ENCODE measurements at regions not wholly inside any gene's neighbourhood (a gene's known extent, or its start where the extent isn't known, plus 50 kb on each side); places are given as distances from the start of the nearest gene placed in this dataset.

- Histone ChIP-seq H2AFZ (ENCODE audit: low read depth) (no peak overlapping the region), H3K36me3 (ENCODE audit: insufficient read depth) (no peaks in the 10 kb centered on the region), H3K27ac (no peak overlapping the region), H3K4me2 (no peak overlapping the region), H3K9ac (no peak overlapping the region), H3K4me1 (ENCODE audit: low read depth, poor library complexity, severe bottlenecking) (no peaks in the 10 kb centered on the region), H3K4me3 (IDR thresholded peaks at IDR 0.05; ENCODE audit: insufficient read depth, low read depth, low read length) (no peak overlapping the region), H3K27me3 (ENCODE audit: insufficient read depth, low read depth) (no peaks in the 10 kb centered on the region), H3K79me2 (ENCODE audit: insufficient read depth, low read depth) (no peaks in the 10 kb centered on the region), H4K20me1 (ENCODE audit: insufficient read depth) (no peaks in the 10 kb centered on the region)
- no peak for TF ChIP-seq CTCF (conservative IDR thresholded peaks at IDR 0.05; ENCODE audit: low read depth, low read length)
Measured at GRCh38 chr3:170643831-170644230, 58.0 kb upstream of the SLC7A14 start.

- Histone ChIP-seq H3K27me3 (ENCODE audit: insufficient read depth, low read depth) (no peaks in the 10 kb centered on the region), H3K4me2 (no peak overlapping the region), H3K79me2 (ENCODE audit: insufficient read depth, low read depth) (no peaks in the 10 kb centered on the region), H3K4me1 (ENCODE audit: low read depth, poor library complexity, severe bottlenecking) (no peaks in the 10 kb centered on the region), H3K9ac (no peak overlapping the region), H2AFZ (ENCODE audit: low read depth) (no peak overlapping the region), H3K27ac (no peak overlapping the region), H3K4me3 (IDR thresholded peaks at IDR 0.05; ENCODE audit: insufficient read depth, low read depth, low read length) (no peak overlapping the region), H3K36me3 (ENCODE audit: insufficient read depth) (no peaks in the 10 kb centered on the region), H4K20me1 (ENCODE audit: insufficient read depth) (no peaks in the 10 kb centered on the region)
- no peak for TF ChIP-seq CTCF (conservative IDR thresholded peaks at IDR 0.05; ENCODE audit: low read depth, low read length)
Measured at GRCh38 chr3:170642882-170643601, 57.2 kb upstream of the SLC7A14 start.

GRCh38 chr3:170641510-170642236 is 55.8 kb upstream of the SLC7A14 start:
- TF ChIP-seq CTCF (conservative IDR thresholded peaks at IDR 0.05; ENCODE audit: low read depth, low read length): no peak
- Histone ChIP-seq H3K27me3 (ENCODE audit: insufficient read depth, low read depth) (no peaks in the 10 kb centered on the region), H3K27ac (no peak overlapping the region), H3K4me2 (no peak overlapping the region), H4K20me1 (ENCODE audit: insufficient read depth) (no peaks in the 10 kb centered on the region), H2AFZ (ENCODE audit: low read depth) (no peak overlapping the region), H3K9ac (no peak overlapping the region), H3K4me3 (IDR thresholded peaks at IDR 0.05; ENCODE audit: insufficient read depth, low read depth, low read length) (no peak overlapping the region), H3K79me2 (ENCODE audit: insufficient read depth, low read depth) (no peaks in the 10 kb centered on the region), H3K4me1 (ENCODE audit: low read depth, poor library complexity, severe bottlenecking) (no peaks in the 10 kb centered on the region), H3K36me3 (ENCODE audit: insufficient read depth) (no peaks in the 10 kb centered on the region)

GRCh38 chr3:170640737-170641171 is 54.9 kb upstream of the SLC7A14 start:
- H3K36me3 ChIP-seq (ENCODE audit: insufficient read depth): no peaks in the 10 kb centered on the region
- no peaks in the 10 kb centered on the region for H3K79me2 ChIP-seq (ENCODE audit: insufficient read depth, low read depth)
- no peak overlapping the region for H3K4me2 ChIP-seq
- no peak overlapping the region for H3K4me3 ChIP-seq (IDR thresholded peaks at IDR 0.05; ENCODE audit: insufficient read depth, low read depth, low read length)
- H3K27me3 ChIP-seq (ENCODE audit: insufficient read depth, low read depth): peaks cover 5% of the 10 kb centered on the region
- no peak for TF ChIP-seq CTCF (conservative IDR thresholded peaks at IDR 0.05; ENCODE audit: low read depth, low read length)
- no peak overlapping the region for H3K9ac ChIP-seq
- H3K27ac ChIP-seq: no peak overlapping the region
- no peaks in the 10 kb centered on the region for H4K20me1 ChIP-seq (ENCODE audit: insufficient read depth)
- no peaks in the 10 kb centered on the region for H3K4me1 ChIP-seq (ENCODE audit: low read depth, poor library complexity, severe bottlenecking)
- no peak overlapping the region for H2AFZ ChIP-seq (ENCODE audit: low read depth)
